Stimulated activated naive CD8-positive, alpha-beta T cell treated with anti-CD3 and anti-CD28 coated beads, Interleukin-15, Interleukin-2, amounts not matched to agents 100 ng/mL and 50 ng/mL, for 24 hours (primary cell): ENCODE measurements at regions not wholly inside any gene's neighbourhood (a gene's known extent, or its start where the extent isn't known, plus 50 kb on each side); places are given as distances from the start of the nearest gene placed in this dataset.

ENCODE experiments used
- H3K27ac Mint-ChIP-seq: one replicate; pipeline ENCODE4 v1.8.0; 2021; ENCODE audit warnings: mild to moderate bottlenecking, mixed read lengths
- H3K27me3 Mint-ChIP-seq: one replicate; pipeline ENCODE4 v1.8.0; 2021; ENCODE audit warnings: mixed read lengths
- H3K36me3 Mint-ChIP-seq: one replicate; pipeline ENCODE4 v1.8.0; 2021; ENCODE audit warnings: low read depth, mixed read lengths
- H3K4me1 Mint-ChIP-seq: one replicate; pipeline ENCODE4 v1.8.0; 2021; ENCODE audit warnings: low read depth, mixed read lengths
- H3K4me3 Mint-ChIP-seq: one replicate; pipeline ENCODE4 v1.8.0; 2021; ENCODE audit warnings: mild to moderate bottlenecking, mixed read lengths
- H3K9me3 Mint-ChIP-seq: one replicate; pipeline ENCODE4 v1.8.0; 2021; ENCODE audit warnings: mixed read lengths

GRCh38 chr2:155381436-155381835, 682.9 kb downstream of the KCNJ3 start:
- Mint-ChIP-seq H3K4me1 (no peaks in the 10 kb centered on the region), H3K27ac (no peak overlapping the region), H3K36me3 (no peaks in the 10 kb centered on the region), H3K9me3 (no peaks in the 10 kb centered on the region), H3K27me3 (peaks cover 4% of the 10 kb centered on the region), H3K4me3 (no peak overlapping the region)

DNA sequence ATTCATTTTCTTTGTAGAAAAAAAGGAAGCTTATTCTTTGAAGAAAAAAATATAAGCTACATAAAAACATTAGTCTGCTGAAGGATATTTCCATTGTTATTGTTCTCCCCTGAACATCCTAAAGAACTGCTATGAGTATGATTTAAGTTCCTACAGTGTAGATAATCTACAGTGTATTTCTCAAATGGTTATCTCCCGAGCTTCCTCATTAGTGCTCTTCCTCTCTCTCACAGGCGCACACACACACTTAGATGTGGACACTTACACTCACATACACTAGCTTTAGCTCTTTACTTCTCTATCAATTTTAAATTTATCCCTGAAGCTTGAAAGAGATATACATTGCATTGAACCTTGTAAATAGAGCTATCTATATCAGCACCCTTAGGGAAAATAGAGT, 681.0 kb downstream of the KCNJ3 start:
- Mint-ChIP-seq H3K4me1 (no peaks in the 10 kb centered on the region), H3K27me3 (peaks cover 4% of the 10 kb centered on the region), H3K4me3 (no peak overlapping the region), H3K36me3 (no peaks in the 10 kb centered on the region), H3K27ac (no peak overlapping the region), H3K9me3 (no peaks in the 10 kb centered on the region)

GRCh38 chr2:155377931-155378444, 679.5 kb downstream of the KCNJ3 start:
- Mint-ChIP-seq H3K27ac (no peak overlapping the region), H3K36me3 (no peaks in the 10 kb centered on the region), H3K9me3 (no peaks in the 10 kb centered on the region), H3K4me1 (no peaks in the 10 kb centered on the region), H3K4me3 (no peak overlapping the region), H3K27me3 (peaks cover 4% of the 10 kb centered on the region)

GRCh38 chr2:155377266-155377680, 678.8 kb downstream of the KCNJ3 start:
- Mint-ChIP-seq H3K27ac (no peak overlapping the region), H3K4me3 (no peak overlapping the region), H3K27me3 (peaks cover 7% of the 10 kb centered on the region), H3K36me3 (no peaks in the 10 kb centered on the region), H3K4me1 (no peaks in the 10 kb centered on the region), H3K9me3 (no peaks in the 10 kb centered on the region)

DNA sequence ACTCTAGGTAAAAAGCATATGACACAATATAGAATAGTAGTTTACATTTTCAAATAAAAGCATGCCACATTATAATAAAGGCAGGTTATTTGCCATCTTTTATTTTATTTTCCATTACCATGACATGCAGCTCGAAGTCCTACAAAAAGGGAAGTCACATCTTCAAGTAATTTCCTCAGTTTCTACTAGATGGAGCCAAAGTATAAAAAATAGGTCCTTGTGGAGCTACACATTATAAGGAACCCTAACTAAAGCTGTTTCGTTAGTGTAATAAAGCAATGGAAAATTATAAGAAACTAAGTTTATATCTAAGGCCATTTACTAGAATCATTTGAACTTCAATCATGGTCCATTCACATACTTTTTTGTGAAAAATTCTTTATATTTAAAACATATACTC, 674.5 kb downstream of the KCNJ3 start:
- no peak overlapping the region for H3K4me3 Mint-ChIP-seq
- no peaks in the 10 kb centered on the region for H3K4me1 Mint-ChIP-seq
- peaks cover 6% of the 10 kb centered on the region for H3K27me3 Mint-ChIP-seq
- no peak overlapping the region for H3K27ac Mint-ChIP-seq
- H3K36me3 Mint-ChIP-seq, result no peaks in the 10 kb centered on the region
- no peaks in the 10 kb centered on the region for H3K9me3 Mint-ChIP-seq

- no peak overlapping the region for H3K4me3 Mint-ChIP-seq
- no peaks in the 10 kb centered on the region for H3K9me3 Mint-ChIP-seq
- H3K4me1 Mint-ChIP-seq, result no peaks in the 10 kb centered on the region
- H3K27me3 Mint-ChIP-seq, result peaks cover 6% of the 10 kb centered on the region
- H3K27ac Mint-ChIP-seq, result no peak overlapping the region
- H3K36me3 Mint-ChIP-seq, result no peaks in the 10 kb centered on the region
Measured at GRCh38 chr2:155368934-155369333, 670.4 kb downstream of the KCNJ3 start.

- no peak overlapping the region for H3K4me3 Mint-ChIP-seq
- H3K27ac Mint-ChIP-seq, result no peak overlapping the region
- no peaks in the 10 kb centered on the region for H3K27me3 Mint-ChIP-seq
- no peaks in the 10 kb centered on the region for H3K4me1 Mint-ChIP-seq
- H3K36me3 Mint-ChIP-seq, result no peaks in the 10 kb centered on the region
- H3K9me3 Mint-ChIP-seq, result no peaks in the 10 kb centered on the region
Measured at GRCh38 chr2:155364766-155365165, 666.3 kb downstream of the KCNJ3 start.

DNA sequence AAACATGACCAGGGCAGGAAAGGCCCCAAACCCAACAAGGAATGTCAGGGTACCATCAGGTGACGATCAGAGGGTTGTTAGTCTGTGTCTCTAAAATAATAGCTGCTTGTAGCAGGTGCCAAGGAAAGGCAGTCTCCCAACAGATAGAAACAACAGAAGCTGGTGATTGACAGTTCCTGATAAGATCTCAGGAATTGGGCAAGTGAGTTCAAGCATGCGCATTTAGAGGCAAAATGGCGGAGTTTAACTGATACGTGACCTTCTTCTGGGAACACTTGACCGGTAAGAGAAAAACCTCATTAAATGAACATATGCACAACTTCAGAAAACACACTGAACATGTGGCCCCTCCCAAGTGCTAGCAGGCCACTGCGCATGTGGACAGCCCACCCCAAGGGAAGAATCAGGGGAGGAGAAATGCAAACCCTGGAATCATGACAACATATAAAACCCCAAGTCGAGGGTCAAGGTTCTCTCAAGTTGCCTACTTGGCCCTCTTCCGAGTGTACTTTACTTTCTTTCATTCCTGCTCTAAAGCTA, 664.9 kb downstream of the KCNJ3 start:
- H3K4me3 Mint-ChIP-seq, result no peak overlapping the region
- no peaks in the 10 kb centered on the region for H3K4me1 Mint-ChIP-seq
- no peak overlapping the region for H3K27ac Mint-ChIP-seq
- H3K27me3 Mint-ChIP-seq, result no peaks in the 10 kb centered on the region
- H3K9me3 Mint-ChIP-seq, result peaks cover 3% of the 10 kb centered on the region
- no peaks in the 10 kb centered on the region for H3K36me3 Mint-ChIP-seq

DNA sequence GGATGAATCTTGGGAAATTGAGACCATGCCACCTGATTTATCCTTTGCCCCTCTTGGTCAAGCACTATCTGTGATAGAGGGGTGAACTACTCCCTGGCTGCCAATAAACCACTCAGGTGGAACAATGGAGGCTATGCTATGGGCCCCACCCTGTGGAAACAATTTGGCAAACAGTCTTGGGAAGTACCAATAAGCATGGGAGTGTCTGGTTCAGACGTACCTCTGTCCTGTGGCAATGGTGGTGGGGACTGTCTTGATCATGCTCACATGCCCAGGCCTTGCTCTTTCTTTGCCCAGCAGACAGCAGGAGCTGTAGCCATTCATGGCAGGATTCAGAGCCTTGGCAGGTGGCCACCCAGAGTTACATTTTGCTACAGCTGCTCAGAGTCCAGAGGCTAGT, 658.7 kb downstream of the KCNJ3 start:
- Mint-ChIP-seq H3K27ac (no peak overlapping the region), H3K4me1 (no peaks in the 10 kb centered on the region), H3K36me3 (no peaks in the 10 kb centered on the region), H3K4me3 (no peak overlapping the region), H3K27me3 (no peaks in the 10 kb centered on the region), H3K9me3 (peaks cover 13% of the 10 kb centered on the region)

DNA sequence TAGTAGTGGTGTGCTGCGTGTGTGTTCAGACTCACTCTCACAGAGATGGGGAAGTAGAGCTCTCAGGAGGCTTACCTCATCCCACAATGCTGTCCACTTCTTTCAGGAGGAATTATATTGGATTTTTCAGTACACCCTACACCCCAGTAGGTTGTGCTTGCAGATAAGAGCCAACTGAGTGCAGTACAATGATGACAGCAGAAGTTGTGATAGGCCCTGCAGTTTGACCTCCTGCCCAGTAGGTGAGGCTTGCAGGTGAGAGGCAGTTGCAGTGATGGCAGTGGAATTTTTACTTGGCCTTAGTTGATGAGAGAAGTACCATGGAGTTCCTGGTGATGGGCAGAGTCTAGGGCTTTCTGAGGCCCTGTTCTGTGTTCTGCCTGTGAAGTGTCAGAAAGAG, 657.8 kb downstream of the KCNJ3 start:
- peaks cover 13% of the 10 kb centered on the region for H3K9me3 Mint-ChIP-seq
- no peak overlapping the region for H3K4me3 Mint-ChIP-seq
- no peaks in the 10 kb centered on the region for H3K4me1 Mint-ChIP-seq
- H3K27me3 Mint-ChIP-seq, result no peaks in the 10 kb centered on the region
- H3K27ac Mint-ChIP-seq, result no peak overlapping the region
- H3K36me3 Mint-ChIP-seq, result no peaks in the 10 kb centered on the region

GRCh38 chr2:155350783-155351580, 652.5 kb downstream of the KCNJ3 start:
- Mint-ChIP-seq H3K9me3 (no peaks in the 10 kb centered on the region), H3K4me1 (no peaks in the 10 kb centered on the region), H3K27ac (no peak overlapping the region), H3K27me3 (no peaks in the 10 kb centered on the region), H3K4me3 (no peak overlapping the region), H3K36me3 (no peaks in the 10 kb centered on the region)

- peaks cover under 1% of the 10 kb centered on the region for H3K9me3 Mint-ChIP-seq
- H3K27me3 Mint-ChIP-seq, result no peaks in the 10 kb centered on the region
- H3K36me3 Mint-ChIP-seq, result no peaks in the 10 kb centered on the region
- no peak overlapping the region for H3K4me3 Mint-ChIP-seq
- no peak overlapping the region for H3K27ac Mint-ChIP-seq
- no peaks in the 10 kb centered on the region for H3K4me1 Mint-ChIP-seq
Measured at GRCh38 chr2:155332016-155332415, 633.5 kb downstream of the KCNJ3 start.

DNA sequence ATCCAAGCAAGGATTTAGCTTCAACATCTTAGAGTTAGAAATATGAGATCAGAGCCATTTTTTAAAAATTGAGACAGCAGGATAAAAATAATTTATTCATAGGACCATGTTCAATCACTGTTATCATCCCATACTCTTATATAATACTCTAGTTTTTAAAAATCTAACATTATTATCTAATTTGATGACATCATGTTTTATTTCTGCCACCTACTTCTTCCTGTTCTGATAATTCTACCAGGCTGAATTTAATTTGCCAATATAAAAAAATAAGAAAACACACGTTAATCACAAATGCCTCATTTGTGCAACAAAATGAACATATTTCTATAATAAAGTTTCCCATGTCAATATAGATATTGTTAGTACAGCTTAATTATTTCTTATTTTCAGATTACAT, 621.7 kb downstream of the KCNJ3 start:
- H3K27ac Mint-ChIP-seq, result no peak overlapping the region
- H3K4me3 Mint-ChIP-seq, result no peak overlapping the region
- H3K27me3 Mint-ChIP-seq, result no peaks in the 10 kb centered on the region
- no peaks in the 10 kb centered on the region for H3K9me3 Mint-ChIP-seq
- H3K4me1 Mint-ChIP-seq, result no peaks in the 10 kb centered on the region
- no peaks in the 10 kb centered on the region for H3K36me3 Mint-ChIP-seq

DNA sequence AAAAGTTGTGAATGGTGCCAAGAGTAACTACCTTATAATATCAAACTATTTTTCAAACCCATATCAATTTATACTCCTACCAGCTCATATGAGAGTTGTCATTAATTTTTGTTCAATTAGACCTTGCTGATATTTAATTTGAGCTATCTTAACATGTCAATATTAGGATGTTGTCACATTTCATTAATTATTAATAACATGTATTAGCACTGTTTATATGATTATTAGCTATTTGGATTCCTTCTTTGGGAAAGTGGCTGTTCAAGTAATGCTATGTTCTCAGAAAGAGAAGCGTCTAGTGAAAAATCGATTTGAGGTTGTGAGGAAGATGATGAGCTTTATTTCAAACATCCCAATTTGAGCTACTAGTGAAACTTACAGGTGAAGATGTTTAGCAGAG, 620.2 kb downstream of the KCNJ3 start:
- Mint-ChIP-seq H3K36me3 (no peaks in the 10 kb centered on the region), H3K9me3 (no peaks in the 10 kb centered on the region), H3K27me3 (no peaks in the 10 kb centered on the region), H3K27ac (no peak overlapping the region), H3K4me1 (no peaks in the 10 kb centered on the region), H3K4me3 (no peak overlapping the region)

DNA sequence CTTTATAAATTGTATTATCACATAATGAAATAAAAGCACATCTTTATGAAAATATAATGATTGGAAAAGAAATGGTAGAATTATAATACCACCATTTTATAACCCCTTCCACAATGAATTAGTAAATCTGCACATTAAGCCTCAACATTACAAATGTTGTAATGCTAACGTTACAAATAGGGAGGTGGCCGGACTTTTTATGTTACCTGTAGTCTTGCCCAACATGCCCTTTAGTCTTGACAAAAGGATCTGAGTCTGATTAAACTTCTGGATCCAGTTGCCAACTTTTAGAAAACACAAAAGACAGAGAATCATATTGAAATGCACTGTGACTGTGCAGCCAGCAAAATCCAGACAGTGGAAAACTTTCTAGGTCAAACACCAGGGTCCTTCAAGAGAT, 617.3 kb downstream of the KCNJ3 start:
- H3K27ac Mint-ChIP-seq, result no peak overlapping the region
- no peaks in the 10 kb centered on the region for H3K27me3 Mint-ChIP-seq
- H3K4me1 Mint-ChIP-seq, result no peaks in the 10 kb centered on the region
- H3K4me3 Mint-ChIP-seq, result no peak overlapping the region
- no peaks in the 10 kb centered on the region for H3K9me3 Mint-ChIP-seq
- H3K36me3 Mint-ChIP-seq, result no peaks in the 10 kb centered on the region

GRCh38 chr2:155310589-155310988, 612.1 kb downstream of the KCNJ3 start:
- no peaks in the 10 kb centered on the region for H3K36me3 Mint-ChIP-seq
- no peak overlapping the region for H3K27ac Mint-ChIP-seq
- H3K27me3 Mint-ChIP-seq, result no peaks in the 10 kb centered on the region
- H3K4me3 Mint-ChIP-seq, result no peak overlapping the region
- H3K9me3 Mint-ChIP-seq, result no peaks in the 10 kb centered on the region
- no peaks in the 10 kb centered on the region for H3K4me1 Mint-ChIP-seq
